ENCODE measurements at regions not wholly inside any gene's neighbourhood (a gene's known extent, or its start where the extent isn't known, plus 50 kb on each side); places are given as distances from the start of the nearest gene placed in this dataset.

DNA sequence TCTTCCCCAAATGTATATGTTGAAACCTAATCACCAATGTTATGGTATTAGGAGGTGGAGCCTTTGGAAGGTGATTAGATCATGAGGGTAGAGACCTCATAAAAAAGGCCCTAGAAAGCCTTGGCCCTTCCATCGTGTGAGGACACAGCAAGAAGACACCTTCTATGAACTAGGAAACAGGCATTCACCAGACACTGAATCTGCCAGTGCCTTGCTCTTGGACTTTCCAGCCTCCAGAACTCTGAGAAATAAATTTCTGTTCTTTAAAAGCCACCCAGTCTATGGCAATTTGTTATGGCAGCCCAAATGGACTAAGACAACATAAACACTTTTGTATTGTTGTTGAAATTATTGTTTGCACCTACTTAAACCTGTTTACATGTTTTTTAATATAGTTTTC is 221.8 kb upstream of the RPS6KA3 start:
- in situ Hi-C loops (cut with MboI) (no loop called here), intact Hi-C loops (cut with micrococcal nuclease) (no loop called here)
- Histone ChIP-seq H3K4me3 (no peak overlapping the region), H3K4me1 (replicated peaks in 1 of 2; ENCODE audit: control insufficient read depth in 2 of 2, insufficient read depth in 2 of 2, low read length in 2 of 2) (no peaks in the 10 kb centered on the region), H3K27ac (ENCODE audit: extremely low read depth, low read depth, low read length) (no peak overlapping the region), H3K27me3 (ENCODE audit: control insufficient read depth in 2 of 2, insufficient read depth in 2 of 2, low read length in 2 of 2) (no peaks in the 10 kb centered on the region), H3K79me2 (ENCODE audit: control insufficient read depth, insufficient read depth, low read length) (no peaks in the 10 kb centered on the region), H3K36me3 (ENCODE audit: control insufficient read depth, insufficient read depth, low read length) (no peaks in the 10 kb centered on the region), H3K9me1 (ENCODE audit: control insufficient read depth, insufficient read depth, low read length) (no peaks in the 10 kb centered on the region), H2AFZ (ENCODE audit: low read depth, low read length) (no peak overlapping the region), H3K9ac (ENCODE audit: insufficient read depth in 1 of 2, low read depth in 2 of 2, low read length in 2 of 2) (no peak overlapping the region), H3K9me3 (replicated peaks; ENCODE audit: control insufficient read depth, insufficient read depth, low read depth, low read length) (no peaks in the 10 kb centered on the region), H3K4me2 (ENCODE audit: insufficient read depth, low read length) (no peak overlapping the region), H4K20me1 (replicated peaks; ENCODE audit: control insufficient read depth, insufficient read depth, low read length) (no peaks in the 10 kb centered on the region)
- ATAC-seq = no peak
- BruUV-seq (replicated peaks) = no TSS peak
- CTCF ChIA-PET (ENCODE audit: low intra/inter-chr PET ratio) = no interaction called here
- POLR2A ChIA-PET = no interaction called here
- DNase-seq (ENCODE audit: extremely low read depth in 1 of 4, low spot score in 3 of 4) = no peak
- 0% methylated on average over 1 of the region's 1 CpG for WGBS (ENCODE audit: insufficient coverage, low coverage, missing lambda C conversion rate)
- no peak for FAIRE-seq
- TF ChIP-seq CLOCK (CRISPR knock-in tag; IDR thresholded peaks at IDR 0.05; ENCODE audit: borderline replicate concordance) (no peak), ZNF609 (CRISPR knock-in tag; IDR thresholded peaks at IDR 0.05; ENCODE audit: borderline replicate concordance) (no peak), GTF2B (IDR thresholded peaks at IDR 0.05; ENCODE audit: extremely low read depth, insufficient read length) (no peak), HMGN3 (IDR thresholded peaks at IDR 0.05; ENCODE audit: borderline replicate concordance, extremely low read depth, insufficient read length, low read depth, low read length) (no peak), FIP1L1 (IDR thresholded peaks at IDR 0.05; ENCODE audit: low read depth, low read length, poor library complexity, severe bottlenecking) (no peak), BHLHE40 (IDR thresholded peaks at IDR 0.05; ENCODE audit: low read length) (no peak), POU5F1 (IDR thresholded peaks at IDR 0.05; ENCODE audit: borderline replicate concordance, low read depth, low read length, partially characterized antibody) (no peak)
- TF ChIP-seq, protein P1, sequence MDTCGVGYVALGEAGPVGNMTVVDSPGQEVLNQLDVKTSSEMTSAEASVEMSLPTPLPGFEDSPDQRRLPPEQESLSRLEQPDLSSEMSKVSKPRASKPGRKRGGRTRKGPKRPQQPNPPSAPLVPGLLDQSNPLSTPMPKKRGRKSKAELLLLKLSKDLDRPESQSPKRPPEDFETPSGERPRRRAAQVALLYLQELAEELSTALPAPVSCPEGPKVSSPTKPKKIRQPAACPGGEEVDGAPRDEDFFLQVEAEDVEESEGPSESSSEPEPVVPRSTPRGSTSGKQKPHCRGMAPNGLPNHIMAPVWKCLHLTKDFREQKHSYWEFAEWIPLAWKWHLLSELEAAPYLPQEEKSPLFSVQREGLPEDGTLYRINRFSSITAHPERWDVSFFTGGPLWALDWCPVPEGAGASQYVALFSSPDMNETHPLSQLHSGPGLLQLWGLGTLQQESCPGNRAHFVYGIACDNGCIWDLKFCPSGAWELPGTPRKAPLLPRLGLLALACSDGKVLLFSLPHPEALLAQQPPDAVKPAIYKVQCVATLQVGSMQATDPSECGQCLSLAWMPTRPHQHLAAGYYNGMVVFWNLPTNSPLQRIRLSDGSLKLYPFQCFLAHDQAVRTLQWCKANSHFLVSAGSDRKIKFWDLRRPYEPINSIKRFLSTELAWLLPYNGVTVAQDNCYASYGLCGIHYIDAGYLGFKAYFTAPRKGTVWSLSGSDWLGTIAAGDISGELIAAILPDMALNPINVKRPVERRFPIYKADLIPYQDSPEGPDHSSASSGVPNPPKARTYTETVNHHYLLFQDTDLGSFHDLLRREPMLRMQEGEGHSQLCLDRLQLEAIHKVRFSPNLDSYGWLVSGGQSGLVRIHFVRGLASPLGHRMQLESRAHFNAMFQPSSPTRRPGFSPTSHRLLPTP (IDR thresholded peaks at IDR 0.05; ENCODE audit: borderline replicate concordance, extremely low read depth, insufficient read length) = no peak

Measured in K562 (cell line).